ENCODE measurements at regions not wholly inside any gene's neighbourhood (a gene's known extent, or its start where the extent isn't known, plus 50 kb on each side); places are given as distances from the start of the nearest gene placed in this dataset.
"Not testable (repeated sequence)": the region's sequence is repeated elsewhere in the genome, so short reads cannot be mapped to it uniquely, and the experiment has no call there.

DNA sequence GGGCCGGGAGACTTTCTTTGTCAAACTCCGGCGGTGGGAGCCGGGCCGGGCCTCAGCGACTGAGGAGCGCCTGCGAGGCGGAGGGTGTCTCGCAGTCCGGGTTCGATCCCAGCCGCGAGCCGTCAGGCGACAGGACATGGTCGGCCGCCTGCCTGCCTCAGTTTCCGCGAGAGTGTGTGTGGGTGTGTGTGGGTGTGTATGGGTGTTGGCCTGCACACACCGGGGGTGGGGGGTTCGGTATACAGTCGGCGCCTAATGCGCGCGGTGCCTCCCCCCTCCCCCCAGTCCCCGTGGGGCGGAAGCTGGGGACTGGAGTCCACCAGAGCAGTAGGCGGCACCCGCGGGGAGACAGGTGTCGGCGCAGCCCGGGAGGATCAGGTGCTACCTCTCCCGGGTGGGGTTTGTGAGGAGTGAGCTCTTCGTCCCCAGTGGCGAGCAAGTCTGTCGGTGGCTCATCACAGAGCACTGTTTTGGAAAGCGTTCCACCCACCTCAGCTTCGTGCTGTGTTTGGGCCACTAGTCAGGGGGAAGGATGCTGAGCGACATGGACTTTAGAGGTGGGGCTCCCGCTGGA, 246.3 kb downstream of the GOLGA6L6 start:
- Histone ChIP-seq H3K79me2 (ENCODE audit: insufficient read depth) (no peaks in the 10 kb centered on the region), H3K27me3 (ENCODE audit: insufficient read depth) (peaks cover 16% of the 10 kb centered on the region; the same call in 1 of the 2 replicates), H3F3A (replicated peaks; ENCODE audit: insufficient read depth) (no peaks in the 10 kb centered on the region), H3K27ac (ENCODE audit: low read depth in 2 of 2, low read length in 1 of 2) (no peak overlapping the region), H3K4me2 (no peak overlapping the region), H2AFZ (ENCODE audit: low read depth) (no peak overlapping the region), H3K4me1 (ENCODE audit: control insufficient read depth in 1 of 2, insufficient read depth in 2 of 2, low read depth in 1 of 2, low read length in 1 of 2) (no peaks in the 10 kb centered on the region), H3K9me3 (no peaks in the 10 kb centered on the region), H3K4me3 (ENCODE audit: low read depth in 2 of 2, low read length in 1 of 2) (no peak overlapping the region), H3K9ac (no peak overlapping the region), H3K9me2 (no peaks in the 10 kb centered on the region), H4K20me1 (ENCODE audit: insufficient read depth) (no peaks in the 10 kb centered on the region), H3K36me3 (replicated peaks in 1 of 2; ENCODE audit: control insufficient read depth in 1 of 2, insufficient read depth in 2 of 2, low read length in 1 of 2) (no peaks in the 10 kb centered on the region)
- TF ChIP-seq REST (IDR thresholded peaks at IDR 0.05; ENCODE audit: low read depth, low read length) (no peak), PBX3 (IDR thresholded peaks at IDR 0.05) (no peak), RCOR1 (IDR thresholded peaks at IDR 0.05; ENCODE audit: low read length) (no peak), EZH2phosphoT487 (IDR thresholded peaks at IDR 0.05; ENCODE audit: borderline replicate concordance, low read depth) (no peak), CHD2 (IDR thresholded peaks at IDR 0.05; ENCODE audit: low read length, partially characterized antibody) (no peak), EP300 (IDR thresholded peaks at IDR 0.05; ENCODE audit: borderline replicate concordance in 1 of 2, low read depth in 1 of 2, low read length in 1 of 2) (no peak)
- CTCF ChIA-PET = no interaction called here
- POLR2A ChIA-PET = no interaction called here
- no peak for DNase-seq
- 55% methylated on average over 34 of the region's 43 CpGs for WGBS (ENCODE audit: low lambda C conversion rate)

GRCh38 chr15:20294651-20295237, 246.9 kb downstream of the GOLGA6L6 start:
- no peaks in the 10 kb centered on the region for H3K9me2 ChIP-seq
- POLR2A ChIA-PET = no interaction called here
- H3K4me1 ChIP-seq (ENCODE audit: control insufficient read depth in 1 of 2, insufficient read depth in 2 of 2, low read depth in 1 of 2, low read length in 1 of 2) = no peaks in the 10 kb centered on the region
- H3K9ac ChIP-seq = no peak overlapping the region
- H3K36me3 ChIP-seq (replicated peaks in 1 of 2; ENCODE audit: control insufficient read depth in 1 of 2, insufficient read depth in 2 of 2, low read length in 1 of 2) = no peaks in the 10 kb centered on the region
- CTCF ChIA-PET = no interaction called here
- no peak overlapping the region for H3K27ac ChIP-seq (ENCODE audit: low read depth in 2 of 2, low read length in 1 of 2)
- H4K20me1 ChIP-seq (ENCODE audit: insufficient read depth) = no peaks in the 10 kb centered on the region
- TF ChIP-seq GABPA (IDR thresholded peaks at IDR 0.05; ENCODE audit: low read depth) = no peak
- no peak for TF ChIP-seq CHD2 (IDR thresholded peaks at IDR 0.05; ENCODE audit: low read length, partially characterized antibody)
- no peak for TF ChIP-seq RXRA (IDR thresholded peaks at IDR 0.05; ENCODE audit: borderline replicate concordance, low read depth)
- TF ChIP-seq, protein P1, sequence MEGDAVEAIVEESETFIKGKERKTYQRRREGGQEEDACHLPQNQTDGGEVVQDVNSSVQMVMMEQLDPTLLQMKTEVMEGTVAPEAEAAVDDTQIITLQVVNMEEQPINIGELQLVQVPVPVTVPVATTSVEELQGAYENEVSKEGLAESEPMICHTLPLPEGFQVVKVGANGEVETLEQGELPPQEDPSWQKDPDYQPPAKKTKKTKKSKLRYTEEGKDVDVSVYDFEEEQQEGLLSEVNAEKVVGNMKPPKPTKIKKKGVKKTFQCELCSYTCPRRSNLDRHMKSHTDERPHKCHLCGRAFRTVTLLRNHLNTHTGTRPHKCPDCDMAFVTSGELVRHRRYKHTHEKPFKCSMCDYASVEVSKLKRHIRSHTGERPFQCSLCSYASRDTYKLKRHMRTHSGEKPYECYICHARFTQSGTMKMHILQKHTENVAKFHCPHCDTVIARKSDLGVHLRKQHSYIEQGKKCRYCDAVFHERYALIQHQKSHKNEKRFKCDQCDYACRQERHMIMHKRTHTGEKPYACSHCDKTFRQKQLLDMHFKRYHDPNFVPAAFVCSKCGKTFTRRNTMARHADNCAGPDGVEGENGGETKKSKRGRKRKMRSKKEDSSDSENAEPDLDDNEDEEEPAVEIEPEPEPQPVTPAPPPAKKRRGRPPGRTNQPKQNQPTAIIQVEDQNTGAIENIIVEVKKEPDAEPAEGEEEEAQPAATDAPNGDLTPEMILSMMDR (IDR thresholded peaks at IDR 0.05) = no peak
- TF ChIP-seq YY1 (IDR thresholded peaks at IDR 0.05; ENCODE audit: low read depth) = no peak
- TF ChIP-seq, protein P2, sequence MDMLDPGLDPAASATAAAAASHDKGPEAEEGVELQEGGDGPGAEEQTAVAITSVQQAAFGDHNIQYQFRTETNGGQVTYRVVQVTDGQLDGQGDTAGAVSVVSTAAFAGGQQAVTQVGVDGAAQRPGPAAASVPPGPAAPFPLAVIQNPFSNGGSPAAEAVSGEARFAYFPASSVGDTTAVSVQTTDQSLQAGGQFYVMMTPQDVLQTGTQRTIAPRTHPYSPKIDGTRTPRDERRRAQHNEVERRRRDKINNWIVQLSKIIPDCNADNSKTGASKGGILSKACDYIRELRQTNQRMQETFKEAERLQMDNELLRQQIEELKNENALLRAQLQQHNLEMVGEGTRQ (IDR thresholded peaks at IDR 0.05; ENCODE audit: borderline replicate concordance, low read depth, low read length) = no peak
- H3K9me3 ChIP-seq = no peaks in the 10 kb centered on the region
- H3K79me2 ChIP-seq (ENCODE audit: insufficient read depth) = no peaks in the 10 kb centered on the region
- H3K27me3 ChIP-seq (ENCODE audit: insufficient read depth) = peaks cover 22% of the 10 kb centered on the region; the same call in 1 of the 2 replicates
- H3K4me3 ChIP-seq (ENCODE audit: low read depth in 2 of 2, low read length in 1 of 2) = no peak overlapping the region
- H3F3A ChIP-seq (replicated peaks; ENCODE audit: insufficient read depth) = no peaks in the 10 kb centered on the region
- WGBS (ENCODE audit: low lambda C conversion rate) = 65% methylated on average over 70 of the region's 80 CpGs
- H2AFZ ChIP-seq (ENCODE audit: low read depth) = no peak overlapping the region
- no peak overlapping the region for H3K4me2 ChIP-seq
- DNase-seq = no peak

DNA sequence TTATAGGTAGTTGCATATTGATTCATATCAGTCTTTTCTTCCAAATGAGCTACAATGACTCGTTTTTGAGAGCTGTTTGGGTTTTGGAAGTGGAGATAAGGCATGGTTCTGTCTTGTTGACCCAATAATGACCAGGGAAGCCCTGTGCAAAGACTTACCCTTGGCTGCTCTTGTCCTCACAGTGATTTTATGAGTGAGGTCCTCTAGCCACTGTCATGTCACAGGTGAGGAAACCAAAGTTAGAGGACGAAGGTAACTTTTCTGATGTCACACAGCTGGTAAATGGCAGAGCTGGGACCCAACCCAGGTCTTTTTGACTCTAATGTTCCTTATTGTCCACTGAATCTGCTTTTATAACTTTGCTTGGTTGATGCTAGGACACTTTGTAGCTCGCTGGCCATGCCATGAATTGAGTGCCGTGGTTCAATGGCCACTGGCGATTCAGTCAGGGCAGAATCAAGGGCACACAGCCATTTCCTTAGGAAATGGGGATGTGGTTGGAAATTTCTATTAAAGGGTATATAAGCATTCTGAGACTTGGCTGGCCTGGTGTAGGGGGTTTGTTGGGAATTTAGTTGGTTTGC, 249.1 kb downstream of the GOLGA6L6 start:
- H3K79me2 ChIP-seq (ENCODE audit: insufficient read depth); H3K9me2 ChIP-seq; POLR2A ChIA-PET; H3F3A ChIP-seq (replicated peaks; ENCODE audit: insufficient read depth); DNase-seq; H3K4me2 ChIP-seq; H3K27ac ChIP-seq (ENCODE audit: low read depth in 2 of 2, low read length in 1 of 2); H3K9me3 ChIP-seq; H3K4me3 ChIP-seq (ENCODE audit: low read depth in 2 of 2, low read length in 1 of 2); CTCF ChIA-PET; H3K4me1 ChIP-seq (ENCODE audit: control insufficient read depth in 1 of 2, insufficient read depth in 2 of 2, low read depth in 1 of 2, low read length in 1 of 2); H3K9ac ChIP-seq; H3K36me3 ChIP-seq (replicated peaks in 1 of 2; ENCODE audit: control insufficient read depth in 1 of 2, insufficient read depth in 2 of 2, low read length in 1 of 2); H2AFZ ChIP-seq (ENCODE audit: low read depth); H4K20me1 ChIP-seq (ENCODE audit: insufficient read depth): not testable (repeated sequence)
- 3% methylated on average over 5 of the region's 5 CpGs for WGBS (ENCODE audit: low lambda C conversion rate)
- peaks cover 33% of the 10 kb centered on the region for H3K27me3 ChIP-seq (ENCODE audit: insufficient read depth)
